ENCODE measurements at regions not wholly inside any gene's neighbourhood (a gene's known extent, or its start where the extent isn't known, plus 50 kb on each side); places are given as distances from the start of the nearest gene placed in this dataset.

- no peak for TF ChIP-seq CTCF (conservative IDR thresholded peaks at IDR 0.05 in 1 of 2, IDR thresholded peaks at IDR 0.05 in 1 of 2; ENCODE audit: low read depth in 1 of 2, low read length in 2 of 2)
- no peak for TF ChIP-seq EZH2 (IDR thresholded peaks at IDR 0.05; ENCODE audit: low read length, missing control alignments)
Observed at GRCh38 chr3:158882445-158882844, 80.6 kb downstream of the MFSD1 start.
